ENCODE measurements at regions not wholly inside any gene's neighbourhood (a gene's known extent, or its start where the extent isn't known, plus 50 kb on each side); places are given as distances from the start of the nearest gene placed in this dataset.

DNA sequence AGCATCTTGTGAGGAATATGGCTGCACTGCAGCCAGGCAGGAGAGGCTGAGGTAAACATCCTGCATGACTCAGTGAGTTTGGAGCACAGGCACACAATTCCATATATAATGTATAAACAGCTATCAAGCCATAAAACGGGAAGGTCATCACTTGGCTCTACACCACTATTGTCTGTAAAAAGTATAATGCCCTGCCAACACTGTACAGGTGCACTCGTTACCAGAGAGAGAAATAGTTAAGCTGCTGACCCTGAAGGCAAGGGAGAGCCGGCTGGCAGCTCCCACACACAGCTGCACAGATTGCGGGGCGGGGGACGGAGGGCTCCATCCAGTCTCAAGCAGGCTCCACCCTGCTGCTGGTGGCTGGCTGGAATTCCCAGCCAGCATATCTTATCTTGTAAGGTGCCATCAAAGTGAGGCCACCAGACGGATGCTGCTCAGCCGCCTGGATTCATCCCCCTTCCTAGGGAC lies 668.1 kb downstream of the SLITRK5 start:
- H3K36me3 ChIP-seq (ENCODE audit: control insufficient read depth in 1 of 2, insufficient read depth in 2 of 2, low read length in 2 of 2) = no peaks in the 10 kb centered on the region
- H3K4me2 ChIP-seq (ENCODE audit: low read length) = no peak overlapping the region
- no peak overlapping the region for H3K18ac ChIP-seq (ENCODE audit: low read length)
- H2BK12ac ChIP-seq (ENCODE audit: low read length) = no peak overlapping the region
- no peaks in the 10 kb centered on the region for H3K9me3 ChIP-seq (ENCODE audit: insufficient read depth, low read depth, low read length)
- no peaks in the 10 kb centered on the region for H3K79me1 ChIP-seq (ENCODE audit: low read length)
- no peak overlapping the region for H4K8ac ChIP-seq (ENCODE audit: low read depth, low read length)
- no peak overlapping the region for H2BK120ac ChIP-seq (ENCODE audit: insufficient read depth, low read length, poor library complexity)
- H3K79me2 ChIP-seq (ENCODE audit: control insufficient read depth, insufficient read depth, low read length, poor library complexity) = no peaks in the 10 kb centered on the region
- no peaks in the 10 kb centered on the region for H3K4me1 ChIP-seq (ENCODE audit: control insufficient read depth in 1 of 2, insufficient read depth in 2 of 2, low read length in 2 of 2)
- WGBS (ENCODE audit: extremely low coverage, insufficient coverage, insufficient read length) = no CpG with 5 or more reads among the region's 8 CpGs
- no peak for DNase-seq
- no peak overlapping the region for H4K91ac ChIP-seq (ENCODE audit: low read depth, low read length)
- H3K23ac ChIP-seq (ENCODE audit: low read length) = no peak overlapping the region
- H2BK5ac ChIP-seq (ENCODE audit: low read depth, low read length, poor library complexity) = no peak overlapping the region
- H3K27ac ChIP-seq (ENCODE audit: low read depth, low read length) = no peak overlapping the region
- no peak overlapping the region for H4K12ac ChIP-seq (ENCODE audit: low read depth, low read length)
- H3K4ac ChIP-seq (ENCODE audit: low read depth, low read length) = no peak overlapping the region
- no peak overlapping the region for H3K14ac ChIP-seq (ENCODE audit: low read length)
- no peak overlapping the region for H2AFZ ChIP-seq (ENCODE audit: insufficient read depth, low read length, poor library complexity)
- H3K4me3 ChIP-seq (ENCODE audit: low read depth, low read length) = no peak overlapping the region
- H2AK5ac ChIP-seq (ENCODE audit: low read length) = no peak overlapping the region
- H3K27me3 ChIP-seq (ENCODE audit: insufficient read depth, low read length) = no peaks in the 10 kb centered on the region
- H3K9ac ChIP-seq (ENCODE audit: low read length) = no peak overlapping the region

GRCh38 chr13:88345171-88345847 lies 674.1 kb downstream of the SLITRK5 start:
- H3K79me1 ChIP-seq (ENCODE audit: low read length) = no peaks in the 10 kb centered on the region
- no peak overlapping the region for H4K8ac ChIP-seq (ENCODE audit: low read depth, low read length)
- no peak for DNase-seq
- H2AFZ ChIP-seq (ENCODE audit: insufficient read depth, low read length, poor library complexity) = no peak overlapping the region
- no peak overlapping the region for H3K9ac ChIP-seq (ENCODE audit: low read length)
- no peak overlapping the region for H2BK120ac ChIP-seq (ENCODE audit: insufficient read depth, low read length, poor library complexity)
- H2BK12ac ChIP-seq (ENCODE audit: low read length) = no peak overlapping the region
- no peak overlapping the region for H2BK5ac ChIP-seq (ENCODE audit: low read depth, low read length, poor library complexity)
- no peaks in the 10 kb centered on the region for H3K79me2 ChIP-seq (ENCODE audit: control insufficient read depth, insufficient read depth, low read length, poor library complexity)
- no peak overlapping the region for H3K4ac ChIP-seq (ENCODE audit: low read depth, low read length)
- no peak overlapping the region for H4K91ac ChIP-seq (ENCODE audit: low read depth, low read length)
- no peaks in the 10 kb centered on the region for H3K27me3 ChIP-seq (ENCODE audit: insufficient read depth, low read length)
- peaks cover 4% of the 10 kb centered on the region for H3K9me3 ChIP-seq (ENCODE audit: insufficient read depth, low read depth, low read length)
- no CpG with 5 or more reads among the region's 59 CpGs for WGBS (ENCODE audit: extremely low coverage, insufficient coverage, insufficient read length)
- H4K12ac ChIP-seq (ENCODE audit: low read depth, low read length) = no peak overlapping the region
- no peak overlapping the region for H3K27ac ChIP-seq (ENCODE audit: low read depth, low read length)
- no peak overlapping the region for H3K14ac ChIP-seq (ENCODE audit: low read length)
- no peak overlapping the region for H3K23ac ChIP-seq (ENCODE audit: low read length)
- H2AK5ac ChIP-seq (ENCODE audit: low read length) = no peak overlapping the region
- no peak overlapping the region for H3K4me3 ChIP-seq (ENCODE audit: low read depth, low read length)
- H3K18ac ChIP-seq (ENCODE audit: low read length) = no peak overlapping the region
- no peak overlapping the region for H3K4me2 ChIP-seq (ENCODE audit: low read length)
- H3K4me1 ChIP-seq (ENCODE audit: control insufficient read depth in 1 of 2, insufficient read depth in 2 of 2, low read length in 2 of 2) = no peaks in the 10 kb centered on the region
- H3K36me3 ChIP-seq (ENCODE audit: control insufficient read depth in 1 of 2, insufficient read depth in 2 of 2, low read length in 2 of 2) = no peaks in the 10 kb centered on the region

GRCh38 chr13:88360761-88361160 lies 689.6 kb downstream of the SLITRK5 start:
- Histone ChIP-seq H3K9ac (ENCODE audit: low read length) (no peak overlapping the region), H3K4ac (ENCODE audit: low read depth, low read length) (no peak overlapping the region), H3K36me3 (ENCODE audit: control insufficient read depth in 1 of 2, insufficient read depth in 2 of 2, low read length in 2 of 2) (no peaks in the 10 kb centered on the region), H2BK120ac (ENCODE audit: insufficient read depth, low read length, poor library complexity) (no peak overlapping the region), H2AFZ (ENCODE audit: insufficient read depth, low read length, poor library complexity) (no peak overlapping the region), H4K91ac (ENCODE audit: low read depth, low read length) (no peak overlapping the region), H3K23ac (ENCODE audit: low read length) (no peak overlapping the region), H3K9me3 (ENCODE audit: insufficient read depth, low read depth, low read length) (no peaks in the 10 kb centered on the region), H3K4me1 (ENCODE audit: control insufficient read depth in 1 of 2, insufficient read depth in 2 of 2, low read length in 2 of 2) (no peaks in the 10 kb centered on the region), H4K8ac (ENCODE audit: low read depth, low read length) (no peak overlapping the region), H3K18ac (ENCODE audit: low read length) (no peak overlapping the region), H3K27ac (ENCODE audit: low read depth, low read length) (no peak overlapping the region), H3K14ac (ENCODE audit: low read length) (no peak overlapping the region), H3K4me2 (ENCODE audit: low read length) (no peak overlapping the region), H2BK5ac (ENCODE audit: low read depth, low read length, poor library complexity) (no peak overlapping the region), H3K79me1 (ENCODE audit: low read length) (no peaks in the 10 kb centered on the region), H3K4me3 (ENCODE audit: low read depth, low read length) (no peak overlapping the region), H4K12ac (ENCODE audit: low read depth, low read length) (no peak overlapping the region), H2BK12ac (ENCODE audit: low read length) (no peak overlapping the region), H2AK5ac (ENCODE audit: low read length) (no peak overlapping the region), H3K79me2 (ENCODE audit: control insufficient read depth, insufficient read depth, low read length, poor library complexity) (no peaks in the 10 kb centered on the region), H3K27me3 (ENCODE audit: insufficient read depth, low read length) (no peaks in the 10 kb centered on the region)
- DNase-seq = no peak
- WGBS (ENCODE audit: extremely low coverage, insufficient coverage, insufficient read length) = no CpG with 5 or more reads among the region's 2 CpGs

- Histone ChIP-seq H3K4me3 (ENCODE audit: low read depth, low read length) (no peak overlapping the region), H4K91ac (ENCODE audit: low read depth, low read length) (no peak overlapping the region), H3K9me3 (ENCODE audit: insufficient read depth, low read depth, low read length) (no peaks in the 10 kb centered on the region), H2AFZ (ENCODE audit: insufficient read depth, low read length, poor library complexity) (no peak overlapping the region), H3K9ac (ENCODE audit: low read length) (no peak overlapping the region), H2AK5ac (ENCODE audit: low read length) (no peak overlapping the region), H3K4me2 (ENCODE audit: low read length) (no peak overlapping the region), H3K79me2 (ENCODE audit: control insufficient read depth, insufficient read depth, low read length, poor library complexity) (no peaks in the 10 kb centered on the region), H3K18ac (ENCODE audit: low read length) (no peak overlapping the region), H3K23ac (ENCODE audit: low read length) (no peak overlapping the region), H3K4me1 (ENCODE audit: control insufficient read depth in 1 of 2, insufficient read depth in 2 of 2, low read length in 2 of 2) (no peaks in the 10 kb centered on the region), H4K8ac (ENCODE audit: low read depth, low read length) (no peak overlapping the region), H2BK12ac (ENCODE audit: low read length) (no peak overlapping the region), H3K27ac (ENCODE audit: low read depth, low read length) (no peak overlapping the region), H4K12ac (ENCODE audit: low read depth, low read length) (no peak overlapping the region), H3K36me3 (ENCODE audit: control insufficient read depth in 1 of 2, insufficient read depth in 2 of 2, low read length in 2 of 2) (no peaks in the 10 kb centered on the region), H2BK5ac (ENCODE audit: low read depth, low read length, poor library complexity) (no peak overlapping the region), H3K4ac (ENCODE audit: low read depth, low read length) (no peak overlapping the region), H3K27me3 (ENCODE audit: insufficient read depth, low read length) (no peaks in the 10 kb centered on the region), H2BK120ac (ENCODE audit: insufficient read depth, low read length, poor library complexity) (no peak overlapping the region), H3K14ac (ENCODE audit: low read length) (no peak overlapping the region), H3K79me1 (ENCODE audit: low read length) (no peaks in the 10 kb centered on the region)
- DNase-seq = no peak
Measured at GRCh38 chr13:88369866-88370265, 698.7 kb downstream of the SLITRK5 start.

All from trophoblast cell (in vitro differentiated cells and primary cell).